Stimulated activated CD4-positive, alpha-beta T cell treated with anti-CD3 and anti-CD28 coated beads, Interleukin-4, amount 100 ng/mL, for 48 hours (primary cell): ENCODE measurements at regions not wholly inside any gene's neighbourhood (a gene's known extent, or its start where the extent isn't known, plus 50 kb on each side); places are given as distances from the start of the nearest gene placed in this dataset.
"Not testable (repeated sequence)": the region's sequence is repeated elsewhere in the genome, so short reads cannot be mapped to it uniquely, and the experiment has no call there.

Source experiments
- DNase-seq, 2 donors: peaks; one replicate each; pipeline ENCODE4 v3.0.0-alpha.2; 2020; ENCODE audit warnings: low read depth in 2 of 2

GRCh38 chr6:121594053-121594452 is 158.6 kb downstream of the GJA1 start:
- DNase-seq, result no peak

DNA sequence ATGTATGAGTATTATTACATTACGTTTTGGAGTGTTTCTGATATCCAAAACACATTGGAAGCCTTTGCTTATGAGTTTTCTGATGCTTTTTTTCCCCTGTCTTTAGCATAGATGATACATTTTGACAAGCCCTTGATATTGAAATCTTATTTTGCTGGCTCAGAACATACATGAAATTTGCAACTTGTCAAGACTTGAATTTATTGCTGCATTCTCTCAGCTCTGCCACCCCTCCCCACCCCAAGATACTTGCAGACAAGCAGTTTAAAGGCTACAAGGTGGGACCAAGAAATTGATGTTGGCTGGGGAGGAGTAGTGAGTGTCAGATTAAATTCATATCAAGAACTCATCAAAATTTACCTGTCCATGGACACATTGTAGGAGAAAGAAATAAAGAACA is 160.2 kb downstream of the GJA1 start:
- DNase-seq, result no peak

- no peak for DNase-seq
Observed at GRCh38 chr6:121596441-121596840, 161.0 kb downstream of the GJA1 start.

DNA sequence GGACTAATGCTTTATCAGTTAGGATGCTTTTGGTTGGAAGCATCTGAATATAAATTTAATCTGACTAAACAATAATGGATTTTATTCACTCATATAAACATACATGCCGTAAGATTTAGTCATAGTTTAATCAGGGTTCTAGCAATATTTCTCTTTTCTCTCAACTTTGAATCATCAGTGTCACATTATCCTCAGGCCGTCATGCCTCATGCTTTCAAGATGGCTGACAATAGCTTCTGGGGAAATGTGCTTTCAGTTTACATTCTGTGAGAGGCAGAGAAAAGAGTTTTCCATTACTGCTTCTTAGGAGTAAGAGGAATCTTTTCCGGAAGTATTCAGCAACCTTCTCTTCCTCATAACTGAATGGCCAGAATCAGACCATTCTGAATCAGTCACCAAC is 162.2 kb downstream of the GJA1 start:
- DNase-seq, result no peak

DNA sequence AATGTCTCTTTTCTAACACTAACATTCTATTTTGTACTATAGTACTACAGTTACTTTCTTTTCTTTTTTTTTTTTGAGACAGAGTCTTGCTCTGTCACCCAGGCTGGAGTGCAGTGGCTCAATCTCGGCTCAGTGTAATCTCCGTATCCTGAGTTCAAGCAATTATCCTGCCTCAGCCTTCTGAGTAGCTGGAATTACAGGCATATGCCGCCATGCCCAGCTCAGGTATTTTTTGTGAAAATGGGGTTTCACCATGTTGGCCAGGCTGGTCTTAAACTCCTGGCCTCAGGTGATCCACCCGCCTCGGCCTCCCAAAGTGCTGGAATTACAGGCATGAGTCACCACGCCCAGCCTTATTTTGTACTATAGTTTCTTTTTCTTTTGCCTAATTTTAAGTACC is 163.9 kb downstream of the GJA1 start:
- not testable (repeated sequence) for DNase-seq

GRCh38 chr6:121600389-121601168 is 165.1 kb downstream of the GJA1 start:
- no peak for DNase-seq

- no peak for DNase-seq
Observed at GRCh38 chr6:121603486-121603885, 168.0 kb downstream of the GJA1 start.

DNA sequence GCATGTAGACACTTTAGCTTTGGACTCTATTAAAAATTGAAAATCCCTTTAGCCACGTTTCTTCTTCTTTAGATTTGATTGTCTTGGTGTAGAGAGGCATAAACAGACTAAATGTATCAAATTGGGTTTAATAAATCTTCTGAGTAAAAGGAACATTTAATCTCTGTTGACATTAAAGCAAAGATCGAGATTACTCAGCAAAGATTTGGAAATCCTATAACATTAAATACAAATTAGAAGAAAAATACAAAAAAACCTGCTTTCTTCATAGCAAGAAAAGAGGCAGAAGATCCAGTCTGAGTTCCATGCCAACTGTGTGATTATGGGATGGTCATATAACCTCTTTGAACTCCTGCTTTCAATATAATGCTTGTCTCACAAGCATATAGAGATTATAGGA is 172.3 kb downstream of the GJA1 start:
- no peak for DNase-seq

DNA sequence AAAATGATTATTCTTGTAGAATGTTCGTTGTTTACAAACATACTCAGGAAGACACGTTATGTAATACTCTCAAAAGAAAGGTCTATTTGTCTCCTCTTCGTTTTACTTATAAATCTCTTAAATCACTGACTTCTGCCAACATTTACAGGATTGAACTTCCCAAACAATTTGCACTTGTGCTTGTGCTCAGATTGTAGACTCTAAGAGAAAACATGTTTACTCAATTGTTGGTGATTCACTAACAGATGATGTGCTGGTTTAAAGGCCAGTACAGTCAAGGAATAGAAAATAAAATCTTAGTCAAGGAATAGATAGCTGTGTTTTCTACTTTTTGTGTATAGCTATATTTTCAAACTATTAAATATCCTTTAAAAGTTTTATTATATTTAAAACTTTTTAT is 172.8 kb downstream of the GJA1 start:
- no peak for DNase-seq

GRCh38 chr6:121609281-121609680 is 173.8 kb downstream of the GJA1 start:
- no peak for DNase-seq

DNA sequence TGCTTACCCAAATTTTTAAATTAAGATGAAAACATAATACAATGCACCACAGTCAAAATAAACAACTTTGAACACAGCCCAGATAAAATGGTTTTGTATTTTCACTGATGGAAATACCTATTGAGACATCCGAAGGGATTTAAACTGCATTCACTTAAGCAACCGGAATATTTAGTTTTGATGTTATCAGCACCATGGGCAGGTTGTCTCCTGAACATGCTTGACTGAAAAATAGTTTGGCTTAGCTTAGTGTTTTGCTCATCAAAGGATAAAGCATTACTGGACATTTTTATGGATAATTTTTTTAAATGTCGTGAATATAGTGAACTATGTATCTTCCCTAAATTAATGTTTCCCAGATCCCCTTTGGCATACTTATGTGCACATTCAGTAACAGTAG is 177.5 kb downstream of the GJA1 start:
- DNase-seq, result no peak

GRCh38 chr6:121614115-121614514 is 178.7 kb downstream of the GJA1 start:
- DNase-seq, result no peak

- DNase-seq, result no peak
Observed at GRCh38 chr6:121615493-121615892, 180.0 kb downstream of the GJA1 start.

DNA sequence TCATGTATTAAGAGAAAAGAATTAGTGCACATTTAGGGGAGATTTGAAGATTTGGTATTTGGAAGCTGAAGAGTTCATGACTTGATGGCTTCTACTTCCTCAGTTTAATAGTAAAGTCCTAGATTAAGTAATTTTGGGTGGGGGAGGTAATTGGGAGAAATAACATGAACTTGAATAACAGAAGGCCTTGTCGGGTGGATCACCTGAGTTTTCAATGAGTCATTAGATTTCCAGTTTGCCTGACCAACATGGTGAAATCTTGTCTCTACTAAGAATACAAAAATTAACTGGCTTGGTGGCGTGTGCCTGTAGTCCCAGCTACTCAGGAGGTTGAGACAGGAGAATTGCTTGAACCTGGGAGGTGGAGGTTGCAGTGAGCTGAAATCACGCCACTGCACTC is 181.0 kb downstream of the GJA1 start:
- no peak for DNase-seq

DNA sequence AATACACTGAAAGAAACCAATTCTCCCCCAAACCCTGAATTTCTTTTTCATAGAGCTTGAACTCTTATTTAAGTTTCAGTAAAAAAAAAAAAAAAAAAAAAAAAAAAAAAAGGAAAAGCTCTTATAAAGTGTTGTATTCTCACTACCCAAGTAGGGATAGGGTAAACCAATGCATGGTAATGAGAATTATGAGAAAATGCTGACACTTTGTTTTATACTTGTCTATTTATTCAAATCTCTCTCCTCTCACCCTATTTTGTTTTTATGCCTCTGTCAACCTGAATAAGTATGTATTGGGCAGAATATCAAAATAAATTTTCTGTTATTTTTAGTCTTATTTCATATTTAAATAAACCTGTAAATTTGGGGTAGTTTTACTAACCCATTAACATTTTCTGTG is 181.9 kb downstream of the GJA1 start:
- no peak for DNase-seq

GRCh38 chr6:121619013-121619412 is 183.6 kb downstream of the GJA1 start:
- no peak for DNase-seq

- no peak for DNase-seq
Observed at GRCh38 chr6:121619987-121620740, 184.7 kb downstream of the GJA1 start.

DNA sequence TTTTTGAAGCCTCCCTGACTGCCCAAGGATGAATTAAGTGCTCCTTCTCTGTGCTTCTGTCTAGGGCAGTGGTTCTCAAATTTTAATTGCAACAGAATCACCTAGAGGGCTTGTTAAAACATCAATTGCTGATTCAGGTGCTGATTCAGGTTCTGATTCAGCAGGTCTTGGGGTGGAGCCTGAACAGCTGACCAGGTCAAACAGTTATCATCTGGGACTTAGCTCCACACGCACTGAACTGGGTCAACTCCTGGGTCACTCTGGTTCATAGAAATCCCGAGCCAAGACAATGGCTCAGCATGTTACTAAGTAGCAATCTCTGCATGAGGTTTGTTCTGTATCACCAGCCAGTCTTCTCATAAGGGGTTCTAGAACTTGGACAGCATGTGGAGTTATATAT is 192.3 kb downstream of the GJA1 start:
- no peak for DNase-seq

GRCh38 chr6:121630716-121631115 is 195.3 kb downstream of the GJA1 start:
- DNase-seq, result no peak

DNA sequence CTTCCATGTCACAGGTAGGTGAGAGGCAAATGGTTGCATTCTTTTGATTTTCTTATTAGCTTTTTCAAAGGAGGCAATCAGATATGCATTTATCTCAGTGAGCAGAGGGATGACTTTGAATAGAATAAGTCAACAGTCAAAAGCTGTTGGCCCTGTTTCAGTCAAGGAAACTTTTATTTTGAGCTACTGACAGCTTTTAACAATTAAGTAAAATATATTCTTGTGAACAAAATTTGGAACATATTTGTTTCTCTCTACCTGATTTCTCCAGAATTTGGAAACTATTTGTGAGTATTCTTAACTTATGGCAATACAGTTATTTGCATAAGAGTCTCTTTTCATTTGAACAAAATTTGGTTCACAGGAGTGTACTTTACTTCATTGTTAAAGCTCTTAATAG is 196.3 kb downstream of the GJA1 start:
- not testable (repeated sequence) for DNase-seq

DNA sequence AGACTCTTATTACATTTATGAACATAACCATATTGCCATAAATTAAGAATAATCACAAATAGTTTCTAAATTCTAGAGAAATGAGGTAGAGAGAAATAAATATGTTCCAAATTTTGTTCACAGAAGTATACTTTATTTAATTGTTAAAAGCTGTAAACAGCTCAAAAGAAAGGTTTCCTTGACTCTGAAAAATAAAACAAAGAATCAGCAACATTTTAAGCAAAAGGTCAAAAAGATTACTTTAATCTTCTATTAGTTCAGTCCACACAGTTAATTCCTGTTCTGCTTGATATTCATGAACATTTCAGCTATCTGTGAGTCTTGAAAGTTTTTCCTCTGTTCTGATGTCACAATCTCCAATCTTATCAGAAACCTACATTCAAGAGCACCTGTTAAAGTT is 197.9 kb downstream of the GJA1 start:
- no peak for DNase-seq

GRCh38 chr6:121634586-121634985 is 199.1 kb downstream of the GJA1 start:
- not testable (repeated sequence) for DNase-seq

GRCh38 chr6:121635355-121635754 is 199.9 kb downstream of the GJA1 start:
- DNase-seq, result no peak
